HG03175 (cell line): ENCODE measurements at regions not wholly inside any gene's neighbourhood (a gene's known extent, or its start where the extent isn't known, plus 50 kb on each side); places are given as distances from the start of the nearest gene placed in this dataset.

Source experiments
- ATAC-seq: cut with Tn5 transposase; IDR thresholded peaks from one replicate; pipeline ENCODE4 v1.9.1; 2021; ENCODE audit warnings: mild to moderate bottlenecking, moderate library complexity; ENCODE audit not compliant: unreplicated experiment

DNA sequence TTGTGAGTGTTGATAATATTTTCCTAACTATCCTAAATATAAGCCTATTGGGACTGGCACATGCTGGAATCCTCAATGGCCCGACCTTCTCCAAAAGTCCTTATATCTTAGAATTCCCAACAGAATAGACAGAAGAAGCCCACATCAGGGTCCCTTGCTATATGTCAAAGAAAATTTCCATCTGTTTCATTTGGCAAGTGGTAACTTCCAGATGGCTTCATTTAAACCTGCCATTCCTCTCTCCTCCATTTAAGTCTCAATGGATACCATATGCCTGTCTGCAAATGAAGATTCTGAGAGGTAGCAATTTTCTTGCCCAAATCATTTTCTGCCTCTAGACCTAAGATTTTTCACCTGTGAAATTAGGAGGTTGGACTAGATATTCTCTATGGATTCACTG lies 73.1 kb upstream of the KCNA4 start:
- ATAC-seq = no peak

DNA sequence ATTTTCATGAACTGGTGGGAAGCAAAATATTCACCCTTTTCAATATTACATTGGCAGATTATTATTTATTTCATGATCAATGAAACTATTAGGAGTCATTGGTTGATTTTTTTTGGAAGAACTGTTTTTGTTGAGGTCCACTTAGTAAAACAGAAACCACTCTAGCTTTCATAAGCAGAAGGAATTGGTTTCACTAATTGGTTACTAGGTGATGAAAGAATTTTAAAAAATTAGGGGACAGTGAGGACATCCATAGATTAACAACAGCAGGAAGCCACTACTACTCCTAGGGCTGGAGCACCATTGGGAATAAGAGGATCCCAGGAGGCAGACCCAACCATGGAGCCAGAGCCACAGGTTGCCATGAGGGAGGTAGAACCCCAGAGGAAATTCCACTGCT lies 74.4 kb upstream of the KCNA4 start:
- ATAC-seq = peak; percentile 41

DNA sequence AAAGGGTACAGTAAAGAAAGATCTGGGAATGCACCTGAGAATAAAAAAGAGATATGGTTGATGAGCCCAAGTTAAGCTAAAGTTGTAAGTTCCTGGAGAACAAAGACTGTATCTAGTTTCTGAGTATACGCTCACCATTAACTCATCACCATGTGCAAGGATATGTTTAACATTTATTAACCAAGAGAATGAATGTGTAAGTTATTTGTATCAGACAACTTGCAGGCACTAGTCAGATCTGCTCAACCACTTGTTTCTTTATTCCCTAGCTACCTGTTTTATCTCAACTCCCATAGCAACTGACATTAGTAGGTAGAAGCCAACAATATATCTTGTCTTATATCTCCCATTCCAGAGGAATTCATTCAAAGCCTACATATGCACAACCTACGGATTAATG lies 74.9 kb upstream of the KCNA4 start:
- peak; percentile 81 for ATAC-seq

DNA sequence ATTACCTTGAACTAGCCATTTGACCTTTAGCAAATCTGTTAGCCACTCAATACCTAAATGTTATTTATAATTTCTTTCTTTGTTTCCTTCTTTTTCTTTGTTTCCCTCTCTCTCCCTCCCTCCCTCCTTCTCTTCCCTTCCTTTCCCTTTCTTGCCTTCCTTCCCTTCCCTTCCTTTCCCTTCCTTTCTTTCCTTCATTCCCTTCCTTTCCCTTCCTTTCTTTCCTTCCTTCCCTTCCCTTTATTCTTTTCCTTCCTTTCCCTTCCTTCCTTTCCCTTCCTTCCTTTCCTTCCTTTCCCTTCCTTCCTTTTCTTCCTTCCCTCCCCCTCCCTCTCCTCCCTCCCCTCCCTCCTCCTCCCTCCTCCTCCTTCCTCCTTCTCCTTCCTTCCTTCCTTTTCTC lies 75.7 kb upstream of the KCNA4 start:
- ATAC-seq = no peak

DNA sequence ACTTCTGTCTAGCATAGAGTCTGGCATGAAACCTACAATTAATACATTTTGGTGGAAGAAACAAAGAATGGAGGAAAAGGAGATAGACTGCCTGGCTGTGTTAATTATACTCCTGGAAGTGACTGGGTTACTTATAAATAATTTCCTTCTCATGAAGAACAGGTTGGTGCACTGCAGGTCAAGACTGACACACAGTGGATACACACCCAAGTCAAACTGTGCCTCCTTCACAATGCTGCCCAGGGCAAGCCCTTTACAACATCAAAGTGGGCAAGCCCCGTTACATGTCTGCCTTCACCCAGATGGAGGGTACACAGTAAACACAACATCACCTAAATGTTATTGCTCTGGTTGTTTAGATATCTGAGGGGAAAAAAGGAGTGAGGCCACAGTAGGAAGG lies 83.7 kb upstream of the KCNA4 start:
- ATAC-seq = no peak

DNA sequence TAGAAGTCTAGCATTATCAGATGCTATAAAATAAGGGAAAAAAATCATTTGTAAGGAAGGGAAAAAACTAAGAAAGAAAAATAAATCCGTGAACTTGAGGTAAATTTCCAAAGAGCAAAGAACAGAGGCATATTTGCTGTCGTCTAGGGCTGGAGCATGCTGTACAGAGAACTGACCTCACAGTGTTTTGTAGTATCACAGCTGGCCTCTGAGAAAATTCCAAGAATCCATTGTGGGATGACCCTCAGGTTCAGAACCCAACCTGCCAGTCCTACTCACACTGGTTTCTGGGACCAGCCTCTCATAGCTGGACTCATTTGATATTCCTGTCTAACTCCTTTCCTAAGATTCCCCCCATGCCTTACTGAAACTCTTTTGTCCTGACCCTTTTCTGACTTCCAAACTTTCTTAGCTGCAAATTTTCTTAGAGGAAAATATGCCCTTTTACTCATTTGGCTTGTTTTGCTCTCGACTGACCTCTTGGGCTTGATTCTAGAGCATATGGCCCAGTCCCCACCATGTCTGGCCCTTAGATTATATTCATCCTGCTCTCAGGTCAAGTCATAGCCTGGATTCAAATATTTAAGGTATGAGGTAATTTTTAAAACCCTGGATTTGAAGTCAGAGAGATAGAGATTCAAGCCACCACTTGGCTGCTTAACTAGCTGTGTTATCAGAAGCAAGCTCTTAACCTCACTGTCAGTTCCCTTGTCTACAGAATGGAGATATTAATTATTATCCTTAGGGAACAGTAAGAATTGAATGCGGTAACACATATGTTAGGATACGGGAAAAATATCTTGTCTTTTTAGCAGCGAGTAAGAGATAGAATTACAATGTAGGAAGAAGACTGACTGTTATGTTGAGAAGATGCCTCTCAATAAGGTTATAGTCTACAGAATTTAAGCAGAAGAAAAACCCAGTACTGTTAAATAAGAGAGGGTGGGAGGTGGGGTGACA lies 89.7 kb upstream of the KCNA4 start:
- ATAC-seq = no peak

DNA sequence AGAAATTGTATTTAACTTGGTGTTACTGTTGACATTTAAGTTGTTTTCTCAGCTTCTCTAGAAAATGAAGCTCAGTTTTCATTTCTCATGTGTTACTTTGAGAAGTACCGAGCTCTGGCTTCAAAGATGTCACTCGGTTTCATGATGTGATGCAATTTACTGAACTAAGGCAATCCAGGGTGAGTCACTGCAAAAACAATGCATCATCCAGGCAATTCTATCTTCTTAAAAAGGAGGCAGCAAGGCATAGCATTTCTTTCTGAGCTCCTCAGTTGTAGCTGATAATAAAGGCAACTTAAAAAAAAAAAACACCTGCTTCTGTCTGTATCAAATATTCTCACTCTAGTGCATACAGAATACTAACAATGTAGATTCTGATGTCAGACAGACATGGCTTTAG lies 91.1 kb upstream of the KCNA4 start:
- ATAC-seq = no peak

DNA sequence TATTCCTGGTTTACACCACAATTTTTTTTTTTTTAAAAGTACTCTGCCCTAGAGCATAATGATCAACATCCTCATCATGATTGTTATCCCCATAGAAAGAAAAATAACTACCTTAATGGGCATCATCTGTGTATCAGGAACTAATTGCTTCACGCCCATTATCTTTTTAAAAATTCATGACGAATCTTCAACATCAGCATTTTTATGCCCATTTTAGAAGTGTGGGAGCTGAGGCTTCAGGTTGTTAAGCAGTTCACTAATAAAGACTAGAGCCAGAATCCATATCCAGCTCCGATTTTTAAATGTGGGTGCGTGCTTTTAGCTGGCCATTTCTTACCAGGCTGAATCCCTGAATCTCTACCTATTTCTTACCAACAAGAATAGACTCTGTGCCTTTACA lies 92.9 kb upstream of the KCNA4 start:
- no peak for ATAC-seq

DNA sequence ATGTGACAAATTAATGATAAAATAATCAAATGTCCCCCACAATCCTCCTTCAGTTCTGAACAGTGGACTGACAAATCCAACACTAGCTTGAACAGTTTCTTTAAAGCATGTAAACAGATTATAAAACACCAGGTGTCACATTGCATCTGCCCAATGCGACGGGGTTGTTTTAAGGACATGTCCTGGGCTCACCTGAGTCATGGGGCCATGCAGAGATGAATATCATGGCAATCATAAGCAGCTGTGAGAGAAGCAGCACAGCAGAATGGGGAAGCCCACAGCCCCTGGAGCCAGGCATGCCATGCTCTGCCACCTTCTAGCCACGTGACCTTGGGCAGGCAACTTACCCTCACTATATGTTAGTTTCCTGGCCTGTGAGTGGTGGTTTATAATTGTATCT lies 93.9 kb upstream of the KCNA4 start:
- no peak for ATAC-seq

DNA sequence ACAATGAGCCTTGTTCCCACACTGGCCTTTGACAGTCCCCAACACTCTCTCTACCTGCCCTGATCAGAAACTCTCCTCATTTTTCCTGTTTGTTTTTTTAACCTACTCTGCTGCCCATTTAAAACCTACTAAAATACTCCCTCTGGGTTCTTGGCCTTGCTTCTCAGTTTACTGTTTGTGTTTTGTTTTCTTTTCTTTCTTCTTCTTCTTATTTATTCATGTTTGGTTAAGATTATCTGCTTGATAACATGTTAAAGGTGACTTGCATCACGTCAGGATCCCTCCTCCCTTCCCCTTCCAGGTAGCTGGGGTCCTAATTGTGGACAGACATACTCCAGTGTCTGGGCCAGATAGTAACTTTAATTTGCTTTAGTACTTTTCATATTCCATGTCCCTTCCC lies 95.0 kb upstream of the KCNA4 start:
- no peak for ATAC-seq

DNA sequence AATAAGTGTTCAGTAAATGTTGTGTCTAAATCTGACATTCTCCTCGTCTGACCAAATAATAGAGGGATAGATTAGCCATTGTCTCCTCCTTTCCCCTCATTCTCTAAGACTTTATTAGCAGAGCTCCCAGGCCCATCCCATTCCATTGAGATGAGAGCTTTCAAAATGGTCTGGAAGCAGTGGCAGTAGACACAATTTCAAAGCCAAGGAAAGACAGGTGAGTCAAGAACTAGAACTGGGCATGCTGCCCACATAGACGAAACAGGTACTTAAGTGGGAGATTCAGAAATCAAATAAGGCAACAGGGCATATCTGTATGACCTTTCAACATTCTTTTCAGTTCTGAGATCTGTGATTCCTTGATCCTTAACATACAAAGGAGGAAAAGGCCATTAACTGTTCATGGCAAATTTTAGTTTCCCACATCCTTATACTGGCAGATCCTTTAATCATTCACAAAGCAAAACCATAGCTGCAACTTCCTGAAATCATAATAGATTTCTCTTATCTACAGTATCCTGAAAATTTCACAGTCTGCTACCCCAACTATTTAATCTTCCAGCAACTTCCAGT lies 96.6 kb upstream of the KCNA4 start:
- no peak for ATAC-seq

DNA sequence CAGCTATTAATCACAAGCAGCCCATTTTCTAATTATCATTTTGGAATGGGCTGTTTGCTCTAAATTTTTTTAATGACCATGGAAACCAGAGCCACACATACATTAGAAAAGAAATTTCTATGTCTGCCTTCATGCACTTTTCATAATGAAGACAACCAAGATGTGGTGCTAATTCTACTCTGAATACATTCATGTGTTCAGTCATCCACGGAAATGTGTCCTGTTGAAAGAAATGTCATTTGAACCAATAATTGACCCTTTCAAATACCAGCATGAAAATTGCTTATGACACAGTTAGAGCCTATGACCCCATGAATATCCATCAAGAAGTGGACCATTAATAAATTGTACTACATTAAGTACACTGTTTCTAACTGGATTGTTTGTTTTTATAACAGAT lies 99.7 kb upstream of the KCNA4 start:
- ATAC-seq = no peak

DNA sequence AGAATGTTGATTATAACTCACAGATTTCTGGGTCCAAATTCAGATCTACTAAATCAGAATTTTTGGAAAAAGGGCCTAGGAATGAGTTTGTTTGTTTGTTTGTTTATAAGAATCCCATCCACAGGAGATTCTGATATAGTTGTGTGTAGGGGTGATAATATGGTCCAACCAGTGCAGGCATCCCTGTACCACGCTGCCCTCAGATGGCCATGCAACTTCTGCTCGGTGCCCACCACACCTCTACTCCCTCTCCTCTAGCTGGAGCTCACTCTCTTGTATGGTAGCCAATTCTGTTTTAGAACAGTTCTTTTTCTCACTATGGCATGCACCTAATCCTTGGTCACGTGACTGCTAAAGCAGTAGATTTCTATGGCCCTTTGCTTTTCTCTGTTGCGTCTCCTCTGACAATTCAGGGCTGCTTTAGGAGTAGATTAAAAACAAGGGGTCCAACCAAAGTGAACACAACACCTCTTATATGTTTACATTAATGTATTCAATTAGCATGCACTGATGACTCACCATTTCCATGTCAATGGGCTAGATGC lies 103.3 kb upstream of the KCNA4 start:
- no peak for ATAC-seq

DNA sequence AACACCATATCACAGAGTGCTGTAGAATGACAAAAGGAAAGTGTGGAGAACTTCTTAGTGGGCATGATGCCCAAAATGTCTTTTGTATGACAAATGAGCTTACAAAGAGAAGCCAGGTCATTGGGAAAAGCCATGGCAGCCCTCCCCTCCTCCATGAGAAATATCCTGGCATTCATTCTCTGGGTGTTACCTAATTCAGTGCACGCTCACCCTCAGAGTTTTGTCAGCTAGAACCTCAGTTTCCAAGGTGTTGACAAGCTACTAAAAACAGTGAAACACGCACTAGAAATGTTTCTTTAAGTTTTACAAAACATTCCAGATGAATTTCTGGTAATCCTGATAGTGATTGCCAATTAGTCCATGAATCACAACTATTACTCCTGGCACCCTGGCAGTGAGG lies 105.4 kb upstream of the FSHB start:
- ATAC-seq = no peak

DNA sequence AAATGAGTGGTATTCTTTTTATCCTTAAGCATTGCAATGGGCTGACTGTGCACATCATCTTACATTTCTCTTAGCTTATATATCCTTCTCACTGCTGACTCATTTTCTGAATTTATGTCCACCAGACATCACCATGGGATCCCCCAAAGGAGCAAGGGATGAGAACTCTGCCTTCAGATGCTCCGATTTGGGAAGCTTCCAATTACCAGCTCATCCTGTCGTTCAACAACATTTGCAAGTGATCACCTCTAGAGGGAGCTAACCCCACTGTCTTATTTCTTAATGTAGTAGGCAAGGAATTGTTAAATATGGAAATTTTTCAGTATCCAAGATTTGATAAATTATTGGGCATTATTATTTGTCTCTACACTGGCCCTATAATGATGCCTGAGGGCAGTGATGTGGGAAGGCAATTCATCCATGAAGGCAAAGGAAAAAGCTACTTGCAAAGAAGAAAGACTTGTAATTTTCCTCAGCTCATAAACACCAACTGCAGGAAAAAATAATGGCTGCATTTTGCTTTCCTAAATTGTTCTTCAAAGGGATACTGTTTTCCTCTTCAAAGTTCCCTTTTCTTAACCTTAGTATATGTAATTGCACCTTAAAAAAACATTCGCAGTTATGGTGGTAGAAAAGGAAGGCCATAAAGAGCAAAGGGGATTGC lies 102.4 kb upstream of the FSHB start:
- ATAC-seq = no peak

DNA sequence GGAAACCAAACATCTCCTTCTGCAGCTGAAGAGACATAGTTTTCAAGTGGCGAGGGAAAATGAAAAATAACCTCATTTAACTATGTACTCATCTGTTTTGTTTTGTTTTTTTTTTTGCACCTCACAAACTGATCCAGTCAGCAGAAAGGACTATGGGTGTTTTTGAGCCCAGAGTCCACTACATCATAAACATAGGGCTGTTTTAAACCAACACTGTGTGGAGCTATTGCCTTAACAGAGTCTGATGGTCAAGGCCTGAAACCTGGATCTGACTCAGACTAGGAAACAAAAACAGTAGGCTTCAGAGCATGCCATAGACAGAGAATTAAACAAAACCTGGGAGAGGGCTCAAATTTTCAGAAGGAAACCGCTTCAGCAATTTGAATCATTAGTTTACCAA lies 99.3 kb upstream of the FSHB start:
- peak; percentile 64 for ATAC-seq

DNA sequence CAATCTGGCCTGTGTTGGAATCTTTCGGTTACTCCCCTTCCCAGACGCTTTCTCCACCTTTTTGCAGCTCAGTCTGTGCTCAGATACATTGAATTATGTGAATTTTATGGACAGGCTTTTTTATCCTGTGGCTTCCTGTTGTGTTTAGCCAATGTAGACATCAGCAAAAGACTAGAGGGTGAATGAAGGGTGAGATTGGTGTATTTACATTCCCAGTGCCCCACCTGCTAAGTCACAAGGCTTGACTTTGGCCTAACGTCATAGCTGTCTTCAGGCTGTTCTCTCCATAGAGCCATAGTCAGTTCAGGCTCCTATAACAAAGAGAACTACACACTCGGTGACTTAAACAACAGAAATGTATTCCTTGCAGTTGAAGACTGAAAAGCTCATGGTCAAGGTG lies 97.5 kb upstream of the FSHB start:
- ATAC-seq = no peak

DNA sequence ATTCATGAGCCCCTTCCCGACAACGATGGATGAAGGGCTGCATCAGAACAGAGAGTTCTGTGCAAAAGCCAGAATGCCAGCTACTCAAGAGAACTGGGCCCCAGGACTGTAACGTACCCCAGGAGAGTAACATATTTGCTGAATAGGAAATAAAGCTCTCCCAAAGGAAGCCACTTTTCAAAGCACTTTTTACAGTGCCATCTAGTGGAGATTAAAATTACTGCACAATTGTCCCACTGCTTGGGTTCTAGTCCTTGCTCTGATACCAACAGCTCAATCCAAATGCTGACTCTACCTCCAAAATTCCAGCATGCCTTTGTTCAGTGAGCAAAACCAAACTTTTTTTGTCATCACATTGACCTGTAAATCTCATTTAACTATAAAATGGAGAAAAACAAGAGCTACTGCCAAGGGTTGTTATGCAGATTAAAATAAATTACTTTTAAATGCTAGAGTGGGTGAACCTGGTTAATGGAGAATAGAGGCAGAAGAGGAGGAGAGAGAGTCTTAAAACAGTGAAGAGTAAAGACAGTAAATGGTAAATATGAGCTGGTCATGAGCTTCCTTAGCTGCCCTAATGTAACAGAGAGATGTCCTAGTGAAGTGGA lies 87.6 kb upstream of the FSHB start:
- ATAC-seq = peak; percentile 66

DNA sequence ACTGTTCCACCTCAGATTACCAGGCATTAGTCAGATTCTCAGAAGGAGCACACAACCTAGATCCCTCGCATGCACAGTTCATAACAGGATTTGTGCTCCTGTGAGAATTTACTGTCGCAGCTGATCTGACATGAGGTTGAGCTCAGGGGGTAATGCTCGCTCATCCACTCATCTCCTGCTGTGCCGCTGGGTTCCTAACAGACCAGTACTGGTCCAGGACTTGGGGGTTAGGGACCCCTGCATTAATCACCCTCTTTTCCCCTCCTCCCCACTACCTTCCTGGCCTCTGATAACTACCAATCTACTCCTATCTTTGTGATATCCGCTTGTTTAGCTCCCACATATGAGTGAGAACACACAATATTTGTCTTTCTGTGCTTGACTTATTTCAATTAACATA lies 83.5 kb upstream of the FSHB start:
- no peak for ATAC-seq

DNA sequence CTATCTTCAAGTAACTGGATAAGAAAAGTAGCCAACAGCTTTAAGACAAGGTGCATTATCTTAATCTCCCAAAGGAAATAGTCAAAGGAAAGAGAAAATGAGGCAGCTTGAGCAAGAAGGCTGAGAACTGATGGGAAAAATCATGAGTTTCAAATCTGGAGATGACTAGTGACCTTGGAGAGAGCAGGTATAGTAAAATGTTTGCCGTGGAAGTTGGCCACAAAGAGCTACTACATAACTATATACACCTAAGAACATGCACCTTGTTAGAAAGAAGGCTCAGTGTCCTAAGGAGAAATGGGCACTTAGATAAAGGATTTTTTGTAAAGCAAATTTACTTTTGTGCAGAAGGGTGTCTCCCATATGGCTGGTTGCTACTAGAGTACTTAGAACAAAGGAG lies 80.8 kb upstream of the FSHB start:
- ATAC-seq = no peak

DNA sequence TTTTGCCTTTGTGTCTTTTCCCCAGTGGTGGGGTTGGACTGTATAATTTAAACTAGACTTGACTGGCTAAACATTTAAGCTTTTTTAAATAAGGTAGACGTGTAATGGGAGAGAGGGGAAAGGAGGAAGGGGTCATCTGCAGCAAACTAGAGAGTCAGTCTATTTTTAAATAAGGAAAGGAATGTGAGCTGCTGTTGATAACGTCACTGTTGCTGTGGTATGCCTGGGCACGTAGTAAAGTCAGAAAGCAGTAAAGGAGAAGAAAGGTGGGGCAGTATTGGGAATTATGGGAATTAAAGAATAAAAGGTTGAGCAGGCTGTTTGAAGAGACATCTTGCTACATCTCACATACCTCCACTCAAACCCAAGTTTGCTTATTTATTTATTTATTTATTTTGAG lies 80.4 kb upstream of the FSHB start:
- no peak for ATAC-seq
